Thyroid gland (tissue), 4 donors: ENCODE measurements at regions not wholly inside any gene's neighbourhood (a gene's known extent, or its start where the extent isn't known, plus 50 kb on each side); places are given as distances from the start of the nearest gene placed in this dataset.

Experiments used
- DNase-seq, 2 donors: peaks; one replicate each; pipeline ENCODE4 v3.0.0-alpha.2; 2019
- H3K27ac ChIP-seq, 3 donors: fragments of 200-600 bp; sonication (generic); 1 replicate in 2 of 3; 2 replicates in 1 of 3; pipeline ENCODE4 v1.5.1; 2016 to 2019; ENCODE audit warnings: mild to moderate bottlenecking in 1 of 3, moderate library complexity in 1 of 3
- H3K27me3 ChIP-seq: fragments of 200-600 bp; sonication (generic); one replicate; pipeline ENCODE4 v1.5.1; 2019
- H3K36me3 ChIP-seq, 2 donors: fragments of 200-600 bp; sonication (generic); one replicate each; pipeline ENCODE4 v1.5.1; 2016 to 2019
- H3K4me1 ChIP-seq, 2 donors: fragments of 200-600 bp; sonication (generic); one replicate each; pipeline ENCODE4 v1.5.1; 2017 to 2019
- H3K4me3 ChIP-seq, 3 donors: fragments of 200-600 bp; sonication (generic); replicated peaks in 1 of 3; 1 replicate in 2 of 3; 2 replicates in 1 of 3; pipeline ENCODE4 v1.5.1; 2016; ENCODE audit warnings: mild to moderate bottlenecking in 1 of 3
- H3K9me3 ChIP-seq: fragments of 200-600 bp; sonication (generic); one replicate; pipeline ENCODE4 v1.5.1; 2017
- CTCF ChIP-seq, 6 experiments: fragments of 200-600 bp in 3 of 6; fragments of 450-650 bp in 3 of 6; sonication (generic) in 3 of 6; IDR thresholded peaks; one replicate each; pipeline ENCODE4 v1.5.1; 2016 to 2019; ENCODE audit warnings: antibody characterized with exemption in 6 of 6, mild to moderate bottlenecking in 2 of 6, inconsistent platforms in 1 of 6, moderate library complexity in 1 of 6
- POLR2A ChIP-seq, 2 donors: fragments of 450-650 bp; IDR thresholded peaks; one replicate each; pipeline ENCODE4 v1.6.1; 2017; ENCODE audit warnings: antibody characterized with exemption in 2 of 2, mild to moderate bottlenecking in 2 of 2, moderate library complexity in 1 of 2
- WGBS, 2 donors: methylation state at CpG; one replicate each; pipeline ENCODE4 v1.1.5; 2017; 5-methylcytosine and 5-hydroxymethylcytosine counted together
- intact Hi-C: fragments of 100-400 bp; cut with DNase I; formaldehyde crosslinking; loops from one replicate; pipeline ENCODE4 v1.15.1; 2023

- 88 to 92% methylated on average over 2 of the region's 2 CpGs for WGBS, 2 donors
Measured at GRCh38 chrX:137286423-137286822, 252.6 kb upstream of the GPR101 start.

GRCh38 chrX:137278825-137279224 is 245.0 kb upstream of the GPR101 start:
- no peaks in the 10 kb centered on the region for H3K4me1 ChIP-seq
- no peak overlapping the region for H3K27ac ChIP-seq
- intact Hi-C loops: no loop called here
- no peak overlapping the region for H3K4me3 ChIP-seq
- no peaks in the 10 kb centered on the region for H3K9me3 ChIP-seq
- DNase-seq: no peak
- WGBS, 2 donors: 60 to 79% methylated on average over 4 of the region's 4 CpGs
- H3K36me3 ChIP-seq: no peaks in the 10 kb centered on the region
- no peaks in the 10 kb centered on the region for H3K27me3 ChIP-seq
- TF ChIP-seq CTCF (IDR thresholded peaks at IDR 0.05) (no peak), POLR2A (IDR thresholded peaks at IDR 0.05) (no peak)

More at GRCh38 chrX:137286423-137286822, 252.6 kb upstream of the GPR101 start:
- TF ChIP-seq CTCF (IDR thresholded peaks at IDR 0.05) (no peak), POLR2A (IDR thresholded peaks at IDR 0.05) (no peak)
- no peak for DNase-seq
- Histone ChIP-seq H3K9me3 (no peaks in the 10 kb centered on the region), H3K27ac (no peak overlapping the region), H3K27me3 (no peaks in the 10 kb centered on the region), H3K4me1 (no peaks in the 10 kb centered on the region), H3K36me3 (no peaks in the 10 kb centered on the region), H3K4me3 (no peak overlapping the region)
- intact Hi-C loops: no loop called here

- Histone ChIP-seq H3K4me3 (no peak overlapping the region), H3K9me3 (no peaks in the 10 kb centered on the region), H3K27ac (no peak overlapping the region), H3K36me3 (no peaks in the 10 kb centered on the region), H3K4me1 (no peaks in the 10 kb centered on the region), H3K27me3 (no peaks in the 10 kb centered on the region)
- 76 to 85% methylated on average over 3 of the region's 3 CpGs for WGBS, 2 donors
- intact Hi-C loops: no loop called here
- no peak for DNase-seq
- TF ChIP-seq CTCF (IDR thresholded peaks at IDR 0.05) (no peak), POLR2A (IDR thresholded peaks at IDR 0.05) (no peak)
Measured at GRCh38 chrX:137263374-137263773, 229.6 kb upstream of the GPR101 start.

GRCh38 chrX:137245183-137245582 is 211.4 kb upstream of the GPR101 start:
- H3K4me3 ChIP-seq: no peak overlapping the region
- no peaks in the 10 kb centered on the region for H3K4me1 ChIP-seq
- intact Hi-C loops: no loop called here
- no peaks in the 10 kb centered on the region for H3K36me3 ChIP-seq
- H3K27ac ChIP-seq: no peak overlapping the region
- TF ChIP-seq CTCF (IDR thresholded peaks at IDR 0.05): no peak
- TF ChIP-seq POLR2A (IDR thresholded peaks at IDR 0.05): no peak
- H3K27me3 ChIP-seq: no peaks in the 10 kb centered on the region
- no peaks in the 10 kb centered on the region for H3K9me3 ChIP-seq
- DNase-seq: no peak
- 87 to 91% methylated on average over 2 of the region's 2 CpGs for WGBS, 2 donors

- intact Hi-C loops: no loop called here
- WGBS, 2 donors: 61 to 62% methylated on average over 4 of the region's 4 CpGs
- Histone ChIP-seq H3K4me3 (no peak overlapping the region), H3K9me3 (no peaks in the 10 kb centered on the region), H3K4me1 (no peaks in the 10 kb centered on the region), H3K27ac (no peak overlapping the region), H3K27me3 (no peaks in the 10 kb centered on the region), H3K36me3 (no peaks in the 10 kb centered on the region)
- TF ChIP-seq CTCF (IDR thresholded peaks at IDR 0.05) (no peak), POLR2A (IDR thresholded peaks at IDR 0.05) (no peak)
- DNase-seq: no peak
Measured at GRCh38 chrX:137236837-137237236, 203.0 kb upstream of the GPR101 start.
